Renal cortical epithelial cell (primary cell): ENCODE measurements at regions not wholly inside any gene's neighbourhood (a gene's known extent, or its start where the extent isn't known, plus 50 kb on each side); places are given as distances from the start of the nearest gene placed in this dataset.

ENCODE experiments used
- DNase-seq: peaks from one replicate; pipeline ENCODE4 v3.0.0-alpha.2; 2011; ENCODE audit warnings: low read depth

- no peak for DNase-seq
Observed at GRCh38 chr10:131560166-131560565, 248.6 kb upstream of the TCERG1L start.

DNA sequence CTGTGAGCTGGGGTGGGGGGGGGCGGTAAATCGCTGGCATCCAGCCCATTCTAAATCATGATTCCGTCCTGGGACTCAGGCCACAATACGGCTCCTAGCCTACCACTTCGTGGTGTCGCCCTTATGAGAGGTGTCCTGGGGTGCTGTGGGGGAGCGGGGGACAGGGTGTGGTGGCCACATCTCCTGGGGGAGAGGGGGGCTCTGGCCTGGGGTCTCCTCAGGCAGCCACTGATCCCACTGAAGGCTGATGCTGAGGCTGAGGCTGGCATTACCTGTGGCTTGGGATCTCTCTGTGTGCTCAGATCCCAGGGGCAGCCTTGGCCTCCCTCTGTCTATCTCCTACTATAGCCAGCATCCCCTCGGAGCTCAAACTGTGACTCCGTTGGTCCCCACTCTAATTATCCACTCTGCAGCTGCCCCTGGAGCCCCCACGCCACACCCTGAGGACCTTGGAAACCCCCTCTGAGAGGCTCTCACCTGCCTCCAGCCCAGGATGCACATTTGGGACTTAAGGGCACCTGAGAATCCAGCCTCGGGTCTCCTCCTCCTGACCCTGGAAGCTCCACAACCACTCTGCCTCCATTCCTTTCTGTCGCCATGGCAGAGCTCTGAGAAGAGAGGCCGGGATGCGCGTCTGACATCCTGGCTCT, 249.3 kb upstream of the TCERG1L start:
- no peak for DNase-seq

GRCh38 chr10:131561897-131562296, 250.4 kb upstream of the TCERG1L start:
- no peak for DNase-seq

DNA sequence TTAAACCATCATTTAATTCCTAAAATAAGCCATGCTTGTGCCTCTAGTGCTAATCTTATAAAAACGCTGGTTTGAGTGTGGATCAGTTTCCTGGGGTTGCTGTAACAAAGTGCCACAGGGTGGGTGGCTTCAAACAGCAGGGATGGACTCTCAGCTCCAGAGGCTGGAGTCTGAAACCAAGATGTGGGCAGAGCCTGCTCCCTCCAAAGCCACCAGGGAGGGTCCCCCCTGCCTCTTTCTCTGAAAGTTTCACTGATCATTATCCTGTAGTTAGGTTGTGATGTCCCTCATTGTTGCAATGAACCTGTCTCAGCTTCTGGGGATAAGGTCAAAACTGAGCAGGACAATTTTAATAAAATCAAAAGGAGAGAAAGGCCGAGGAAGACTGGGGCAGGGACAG, 251.9 kb upstream of the TCERG1L start:
- no peak for DNase-seq

GRCh38 chr10:131567279-131568162, 256.0 kb upstream of the TCERG1L start:
- DNase-seq, result no peak

DNA sequence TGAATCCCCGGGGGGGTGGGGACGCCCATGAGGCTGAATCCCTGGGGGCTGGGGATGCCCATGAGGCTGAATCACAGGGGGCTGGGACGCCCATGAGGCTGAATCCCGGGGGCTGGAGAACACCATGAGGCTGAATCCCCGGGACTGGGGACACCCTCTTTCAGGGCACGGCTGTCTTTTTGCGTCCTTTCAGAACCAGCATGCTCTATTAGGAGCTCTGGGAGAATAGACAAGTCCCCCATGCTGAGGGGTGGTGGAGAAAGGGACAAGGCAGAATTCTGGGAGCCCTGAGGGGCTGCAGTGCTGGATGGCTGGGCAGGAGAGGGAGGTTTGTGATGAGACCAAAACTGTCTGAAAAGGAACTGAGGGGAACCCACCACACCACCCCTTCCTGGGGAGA, 257.3 kb upstream of the TCERG1L start:
- DNase-seq, result no peak

GRCh38 chr10:131569851-131570715, 258.6 kb upstream of the TCERG1L start:
- no peak for DNase-seq

DNA sequence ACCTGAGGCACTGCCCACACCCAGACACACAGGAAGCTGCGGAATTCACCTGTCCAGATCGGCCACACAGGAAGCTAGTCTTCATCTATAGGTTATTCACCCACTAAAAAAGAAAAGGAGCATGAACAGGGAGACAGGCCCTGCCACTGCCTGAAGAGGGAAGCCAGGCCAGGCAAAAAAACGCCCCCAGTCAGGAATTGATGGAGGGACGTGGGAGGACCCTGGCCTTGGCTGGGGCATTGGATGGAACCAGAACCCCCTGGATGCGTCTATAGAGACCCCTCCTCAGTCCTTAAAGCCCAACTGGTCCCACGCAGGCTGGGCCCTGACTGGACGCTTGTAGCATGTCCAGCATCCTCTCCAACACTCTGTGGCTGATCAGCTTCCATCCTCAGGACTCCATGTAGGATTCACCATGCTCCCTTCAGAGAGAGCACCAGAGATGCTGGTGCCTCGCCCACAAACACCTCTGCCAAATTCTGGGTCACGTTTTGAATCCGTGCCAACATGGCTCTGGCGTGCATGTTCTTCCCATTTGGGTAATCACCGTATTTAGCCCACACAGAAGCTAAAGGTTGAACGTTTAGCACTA, 259.3 kb upstream of the TCERG1L start:
- DNase-seq, result no peak

- DNase-seq, result no peak
Observed at GRCh38 chr10:131571346-131571745, 259.8 kb upstream of the TCERG1L start.

DNA sequence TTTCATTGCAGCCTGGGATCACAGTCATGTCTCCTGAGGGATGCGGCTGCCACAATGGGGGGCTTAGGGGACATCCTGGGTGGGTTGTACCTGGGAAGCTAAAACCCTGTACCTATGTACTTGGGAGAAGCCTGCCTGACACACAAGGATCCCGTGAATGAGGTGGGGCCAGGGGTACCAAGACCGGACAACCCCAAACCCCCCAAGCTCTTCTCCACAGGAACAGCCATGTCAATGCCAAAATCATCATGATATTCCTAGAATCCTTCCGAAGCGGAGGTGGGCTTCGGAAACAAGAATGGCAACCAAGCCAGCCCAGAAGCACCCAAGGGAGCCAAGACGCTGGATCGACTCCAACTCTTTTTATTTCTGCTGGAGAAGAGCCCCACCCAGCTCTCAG, 260.3 kb upstream of the TCERG1L start:
- DNase-seq, result no peak

GRCh38 chr10:131573256-131573655, 261.7 kb upstream of the TCERG1L start:
- DNase-seq, result no peak

- DNase-seq, result no peak
Observed at GRCh38 chr10:131573707-131574106, 262.2 kb upstream of the TCERG1L start.

DNA sequence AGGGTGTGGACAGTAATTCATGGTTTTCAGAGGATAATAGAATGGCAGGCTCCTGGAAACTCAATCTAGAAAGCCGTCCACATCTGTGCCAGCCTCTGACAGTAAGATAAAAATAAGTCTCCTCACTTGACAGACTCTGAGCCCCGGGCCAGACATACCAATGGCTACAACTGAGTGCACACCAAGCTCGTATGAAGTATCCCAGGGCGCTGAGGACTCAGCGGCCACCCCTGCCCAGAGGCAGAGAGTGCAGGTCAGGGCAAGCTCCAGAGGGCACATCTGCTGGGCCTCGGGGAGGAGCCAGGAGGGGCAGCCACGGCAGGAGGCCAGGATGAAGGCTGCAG, 262.8 kb upstream of the TCERG1L start:
- no peak for DNase-seq

DNA sequence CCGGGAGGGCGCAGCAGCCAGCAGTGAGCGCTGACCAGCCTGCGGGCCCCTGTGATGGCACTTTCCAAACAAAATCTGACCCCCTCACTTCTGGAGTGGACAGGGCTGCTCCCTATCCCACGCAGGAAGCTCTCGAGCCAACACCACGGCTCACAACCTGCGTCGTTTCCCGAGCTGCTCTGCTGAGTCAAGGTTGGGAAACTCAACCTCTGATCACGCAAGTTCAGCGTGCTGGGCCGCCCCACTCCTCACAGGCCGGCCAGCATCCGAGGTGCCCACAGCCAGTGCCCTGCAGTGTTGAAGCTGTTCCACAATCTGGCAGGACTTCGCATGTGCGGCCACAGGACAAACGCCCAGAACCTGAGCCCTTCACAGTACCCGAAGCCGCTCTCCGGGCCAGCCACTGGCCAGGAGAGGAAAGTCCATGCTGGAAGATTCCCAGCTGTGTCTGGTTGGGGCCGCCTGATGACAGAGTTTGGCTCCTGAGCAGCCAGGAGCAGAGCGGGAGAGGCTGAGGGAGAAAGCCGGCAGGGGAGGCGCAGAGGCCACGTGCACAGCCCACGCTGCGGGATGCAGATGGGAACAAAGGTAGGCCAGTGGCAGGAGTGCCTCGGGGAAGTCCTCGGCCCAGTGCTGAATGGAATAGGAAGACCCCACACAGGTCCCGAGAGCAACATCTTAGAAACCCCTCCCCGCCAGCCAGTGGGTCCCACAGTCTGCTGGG, 263.3 kb upstream of the TCERG1L start:
- DNase-seq, result no peak

DNA sequence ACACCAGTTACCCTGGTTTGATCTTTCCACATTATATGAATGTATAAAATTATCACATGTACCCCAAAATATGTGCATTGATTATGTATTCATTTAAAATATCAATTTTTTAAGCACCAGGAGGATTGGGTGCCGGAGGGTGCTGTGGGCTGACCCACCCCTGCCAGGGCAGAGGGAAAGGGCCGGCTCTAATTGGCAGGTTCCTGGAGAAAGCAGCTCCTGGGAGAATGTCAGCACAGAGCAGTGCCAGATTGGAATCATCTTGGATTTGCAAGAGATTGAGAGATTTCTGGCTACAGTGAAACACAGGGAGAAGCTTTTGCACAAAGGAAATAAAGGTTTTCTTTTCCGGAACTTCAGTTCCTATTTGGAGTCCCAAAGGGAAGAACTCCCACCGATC, 264.4 kb upstream of the TCERG1L start:
- DNase-seq, result no peak

DNA sequence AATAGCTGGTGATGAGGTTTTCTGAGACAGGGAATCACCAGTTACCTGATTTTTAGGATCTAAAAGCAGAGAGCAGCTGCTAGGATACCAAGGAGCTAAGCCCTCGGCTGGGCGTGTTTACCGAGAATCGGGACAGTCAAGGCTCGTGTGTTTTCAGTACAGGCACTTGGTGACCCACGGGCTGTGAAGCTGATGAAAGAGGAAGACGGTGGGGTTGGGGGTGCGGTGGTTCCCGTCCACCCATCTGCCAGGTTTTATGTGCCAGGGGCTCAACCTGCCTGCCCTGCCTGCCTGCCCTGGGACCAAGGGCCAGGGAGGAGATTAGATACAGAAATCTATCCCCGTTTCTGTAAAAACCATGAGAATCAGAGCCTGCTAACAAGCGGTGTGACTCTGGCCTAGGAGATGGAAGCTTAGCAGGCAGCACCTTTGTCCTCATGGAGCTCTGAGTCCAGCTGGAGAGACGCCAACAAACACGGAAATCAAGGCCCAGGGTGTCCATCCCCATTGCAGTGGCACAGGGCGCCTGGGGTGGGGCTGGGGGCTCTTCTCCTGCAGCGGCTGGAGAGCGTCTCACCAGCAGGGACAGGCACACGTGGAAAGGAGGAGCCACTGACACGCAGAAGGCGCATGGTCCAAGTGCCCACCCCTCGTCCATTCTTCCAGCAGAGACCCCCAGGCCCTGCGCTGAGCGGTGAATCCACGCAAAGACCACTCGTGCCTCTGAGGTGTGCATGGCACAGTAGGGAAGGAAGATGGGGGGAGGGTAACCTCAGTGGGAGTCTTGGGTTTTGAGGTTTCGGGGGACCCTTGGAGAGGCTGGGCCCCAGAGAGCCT, 265.0 kb upstream of the TCERG1L start:
- no peak for DNase-seq

DNA sequence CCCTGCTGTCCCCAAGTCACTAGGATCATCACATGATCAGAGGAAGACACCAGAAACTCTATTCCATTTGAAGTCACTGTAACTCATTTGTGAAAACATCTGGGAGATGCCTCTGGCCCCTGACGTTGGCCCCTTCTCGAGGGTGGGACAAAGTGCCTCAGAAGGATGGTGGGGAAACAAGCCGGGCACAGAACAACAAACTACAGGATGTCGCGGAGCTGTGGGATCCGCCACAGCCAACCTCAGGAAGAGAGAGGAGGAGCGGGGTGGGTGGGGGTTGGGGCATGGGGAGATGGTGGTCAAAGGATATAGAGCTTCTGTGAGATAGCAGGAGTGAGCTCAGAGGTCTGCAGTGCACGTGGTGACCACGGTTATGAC, 265.6 kb upstream of the TCERG1L start:
- DNase-seq, result no peak

DNA sequence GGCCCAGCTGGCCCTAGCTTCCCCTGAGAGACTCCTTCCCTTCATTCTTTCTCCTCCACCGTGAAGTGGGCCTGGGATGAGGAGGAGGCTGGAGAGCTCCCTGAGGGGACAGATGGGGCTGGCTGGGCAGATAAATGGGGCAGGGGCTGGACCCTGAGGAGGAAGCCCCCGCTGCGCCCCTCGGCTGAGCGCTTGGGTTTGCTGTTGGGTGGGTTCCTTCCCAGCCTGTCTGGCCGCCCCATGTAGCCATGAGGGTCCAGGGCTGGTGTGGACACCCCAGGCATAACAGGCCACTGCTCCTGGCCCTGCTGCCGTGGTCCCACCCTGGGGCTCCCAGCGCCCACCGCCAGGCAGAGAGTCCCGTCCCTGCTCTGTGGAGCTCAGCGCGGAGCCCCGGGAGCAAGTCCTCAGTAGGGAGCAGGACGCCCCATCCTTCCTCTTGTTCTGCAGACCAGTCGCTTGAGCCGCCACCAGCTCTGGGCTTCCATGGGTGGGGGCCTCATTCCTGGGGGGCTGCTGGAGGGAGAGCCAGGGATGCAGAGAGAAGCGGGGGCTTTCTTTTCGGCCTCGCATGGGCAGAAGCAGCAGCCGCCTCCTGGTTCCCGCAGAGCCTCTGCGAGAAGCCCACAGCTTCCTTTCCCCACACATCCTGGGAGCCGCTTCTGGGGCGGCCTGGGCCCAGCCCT, 266.4 kb upstream of the TCERG1L start:
- DNase-seq, result no peak

GRCh38 chr10:131578472-131578970, 267.0 kb upstream of the TCERG1L start:
- DNase-seq, result no peak
